Vagina (tissue), 2 donors: ENCODE measurements at regions not wholly inside any gene's neighbourhood (a gene's known extent, or its start where the extent isn't known, plus 50 kb on each side); places are given as distances from the start of the nearest gene placed in this dataset.

Experiments
- DNase-seq, 2 donors: peaks; one replicate each; pipeline ENCODE4 v3.0.0-alpha.2; 2017; ENCODE audit errors: extremely low spot score in 2 of 2
- H3K27ac ChIP-seq: fragments of 200-600 bp; sonication (generic); one replicate; pipeline ENCODE4 v1.5.1; 2019
- H3K27me3 ChIP-seq: fragments of 200-600 bp; sonication (generic); one replicate; pipeline ENCODE4 v1.5.1; 2019
- H3K36me3 ChIP-seq, 2 donors: fragments of 200-600 bp; sonication (generic); one replicate each; pipeline ENCODE4 v1.5.1; 2017 to 2019
- H3K4me1 ChIP-seq: fragments of 200-600 bp; sonication (generic); one replicate; pipeline ENCODE4 v1.5.1; 2019
- H3K4me3 ChIP-seq, 2 donors: fragments of 200-600 bp; sonication (generic); 1 replicate in 1 of 2; 2 replicates in 1 of 2; pipeline ENCODE4 v1.5.1; 2016 to 2019
- H3K9me3 ChIP-seq: fragments of 200-600 bp; sonication (generic); one replicate; pipeline ENCODE4 v1.5.1; 2019
- POLR2A ChIP-seq, 2 donors: fragments of 450-650 bp; IDR thresholded peaks; one replicate each; pipeline ENCODE4 v1.6.1; 2017; ENCODE audit warnings: antibody characterized with exemption in 2 of 2, mild to moderate bottlenecking in 2 of 2, moderate library complexity in 2 of 2
- POLR2AphosphoS5 ChIP-seq, 2 donors: sonication (generic); formaldehyde crosslinking; IDR thresholded peaks; one replicate each; pipeline ENCODE4 v1.9.0; 2017; ENCODE audit warnings: antibody characterized with exemption in 2 of 2, mild to moderate bottlenecking in 2 of 2, low read depth in 1 of 2; ENCODE audit not compliant: insufficient read depth in 1 of 2
- intact Hi-C: fragments of 100-400 bp; cut with DNase I; formaldehyde crosslinking; loops from one replicate; pipeline ENCODE4 v1.15.1; 2023
- TF ChIP-seq, protein P1 (sequence below), 3 experiments: fragments of 450-650 bp in 2 of 3; fragments of 200-600 bp in 1 of 3; sonication (generic) in 1 of 3; IDR thresholded peaks; one replicate each; pipeline ENCODE4 v1.5.1; 2017 to 2019; ENCODE audit warnings: antibody characterized with exemption in 3 of 3, mild to moderate bottlenecking in 2 of 3, moderate library complexity in 2 of 3

DNA sequence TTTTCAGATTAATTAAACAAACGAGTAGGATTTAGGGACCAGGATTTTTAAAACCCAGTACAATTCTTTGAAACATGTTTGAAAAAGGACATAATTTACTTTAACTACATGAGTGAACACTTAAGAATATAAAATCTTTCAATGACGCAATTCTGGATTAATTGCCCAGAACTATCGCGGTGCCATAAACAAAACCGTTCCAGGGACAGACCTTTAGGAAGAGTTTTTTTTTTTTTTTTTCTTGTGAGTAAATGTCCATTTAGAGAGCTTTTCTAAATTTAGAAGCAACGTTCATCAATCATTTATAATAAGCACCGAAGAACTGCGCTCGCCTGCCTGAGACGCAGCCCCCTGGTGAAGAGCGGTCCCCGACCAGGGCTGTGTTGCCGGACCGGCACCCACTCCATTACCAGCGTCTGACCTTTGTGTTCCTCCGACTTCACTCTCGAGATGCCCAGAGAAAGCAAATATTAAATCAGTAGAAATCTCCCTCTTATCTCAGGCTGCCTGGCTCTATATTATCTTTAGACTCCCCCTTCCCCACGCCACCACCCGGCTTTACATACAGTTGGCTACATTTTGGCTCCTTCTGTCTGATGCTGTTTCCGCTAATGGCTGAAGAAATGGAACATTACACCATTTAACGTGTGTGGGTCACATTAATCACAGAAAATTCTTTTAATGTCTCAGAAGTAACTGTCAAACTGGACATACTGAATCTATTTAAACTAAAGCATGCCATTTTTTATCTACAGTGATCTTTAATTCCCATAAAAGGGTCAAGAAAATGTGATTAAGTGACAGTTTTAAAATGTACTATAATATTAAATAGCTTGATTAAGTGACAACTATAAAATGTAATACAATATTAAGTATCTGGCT lies 364.0 kb upstream of the MEIS1 start:
- H3K4me3 ChIP-seq: peak overlapping the region; percentile 28

DNA sequence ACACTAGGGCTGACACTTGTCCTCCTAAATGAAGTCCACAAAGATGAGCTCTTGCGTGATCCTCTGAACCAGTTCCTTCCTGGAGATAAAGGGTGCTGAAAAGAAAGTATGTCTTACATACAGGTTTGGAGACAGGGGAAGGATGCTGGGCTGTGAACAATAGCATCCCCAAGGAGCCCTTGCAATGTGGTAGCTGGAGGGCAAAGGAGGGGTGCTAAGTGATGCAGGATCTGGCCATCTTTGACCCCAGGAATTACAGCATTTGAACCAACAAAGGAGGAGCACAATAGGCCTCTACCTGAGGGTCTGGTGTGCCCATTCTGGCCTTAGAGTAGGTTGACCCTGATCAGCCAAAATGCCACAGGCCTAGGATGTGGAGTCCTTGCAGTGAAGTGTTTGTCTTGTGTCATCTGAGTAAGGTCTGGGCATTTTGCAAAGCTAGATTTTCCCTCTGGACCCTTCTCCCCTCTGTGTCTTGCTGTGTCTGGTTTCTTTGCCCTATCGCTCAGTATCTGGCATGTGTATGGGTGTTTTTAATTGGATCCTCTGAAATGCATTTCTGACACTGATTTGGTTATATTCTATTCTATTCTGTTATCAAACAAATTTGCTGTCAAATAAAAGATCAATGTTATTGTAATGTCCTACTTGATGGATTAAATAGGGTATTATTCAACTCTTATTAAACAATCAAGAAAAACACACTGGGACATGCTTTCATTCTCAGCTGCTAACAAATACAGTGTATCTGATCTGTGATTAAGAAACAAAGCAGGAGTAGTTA lies 364.8 kb upstream of the MEIS1 start:
- Histone ChIP-seq H3K4me3 (peak overlapping the region in 1 of 2 donors; percentile 28), H3K36me3 (no peaks in the 10 kb centered on the region), H3K4me1 (peaks cover 12% of the 10 kb centered on the region), H3K27me3 (no peaks in the 10 kb centered on the region), H3K9me3 (no peaks in the 10 kb centered on the region), H3K27ac (no peak overlapping the region)
- DNase-seq: no peak
- TF ChIP-seq, protein P1, sequence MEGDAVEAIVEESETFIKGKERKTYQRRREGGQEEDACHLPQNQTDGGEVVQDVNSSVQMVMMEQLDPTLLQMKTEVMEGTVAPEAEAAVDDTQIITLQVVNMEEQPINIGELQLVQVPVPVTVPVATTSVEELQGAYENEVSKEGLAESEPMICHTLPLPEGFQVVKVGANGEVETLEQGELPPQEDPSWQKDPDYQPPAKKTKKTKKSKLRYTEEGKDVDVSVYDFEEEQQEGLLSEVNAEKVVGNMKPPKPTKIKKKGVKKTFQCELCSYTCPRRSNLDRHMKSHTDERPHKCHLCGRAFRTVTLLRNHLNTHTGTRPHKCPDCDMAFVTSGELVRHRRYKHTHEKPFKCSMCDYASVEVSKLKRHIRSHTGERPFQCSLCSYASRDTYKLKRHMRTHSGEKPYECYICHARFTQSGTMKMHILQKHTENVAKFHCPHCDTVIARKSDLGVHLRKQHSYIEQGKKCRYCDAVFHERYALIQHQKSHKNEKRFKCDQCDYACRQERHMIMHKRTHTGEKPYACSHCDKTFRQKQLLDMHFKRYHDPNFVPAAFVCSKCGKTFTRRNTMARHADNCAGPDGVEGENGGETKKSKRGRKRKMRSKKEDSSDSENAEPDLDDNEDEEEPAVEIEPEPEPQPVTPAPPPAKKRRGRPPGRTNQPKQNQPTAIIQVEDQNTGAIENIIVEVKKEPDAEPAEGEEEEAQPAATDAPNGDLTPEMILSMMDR (IDR thresholded peaks at IDR 0.05): no peak
- TF ChIP-seq POLR2A (IDR thresholded peaks at IDR 0.05) (no peak), POLR2AphosphoS5 (IDR thresholded peaks at IDR 0.05; ENCODE audit: insufficient read depth in 1 of 2, low read depth in 1 of 2) (no peak)
- intact Hi-C loops: no loop called here

More for the DNA sequence above, 364.0 kb upstream of the MEIS1 start:
- peak in 1 of 2 donors; percentile 41 for TF ChIP-seq POLR2AphosphoS5 (IDR thresholded peaks at IDR 0.05; ENCODE audit: insufficient read depth in 1 of 2, low read depth in 1 of 2)
- no peak for TF ChIP-seq POLR2A (IDR thresholded peaks at IDR 0.05)
- H3K36me3 ChIP-seq: no peaks in the 10 kb centered on the region
- no peaks in the 10 kb centered on the region for H3K9me3 ChIP-seq
- H3K27me3 ChIP-seq: no peaks in the 10 kb centered on the region
- H3K27ac ChIP-seq: no peak overlapping the region
- intact Hi-C loops: no loop called here
- peaks cover 12% of the 10 kb centered on the region for H3K4me1 ChIP-seq
- DNase-seq: no peak

GRCh38 chr2:66066032-66066431 lies 368.9 kb upstream of the MEIS1 start:
- TF ChIP-seq POLR2A (IDR thresholded peaks at IDR 0.05) (no peak), POLR2AphosphoS5 (IDR thresholded peaks at IDR 0.05; ENCODE audit: insufficient read depth in 1 of 2, low read depth in 1 of 2) (no peak)
- TF ChIP-seq, protein P1 (IDR thresholded peaks at IDR 0.05): no peak
- Histone ChIP-seq H3K4me3 (no peak overlapping the region), H3K27me3 (no peaks in the 10 kb centered on the region), H3K9me3 (no peaks in the 10 kb centered on the region), H3K27ac (no peak overlapping the region), H3K4me1 (peaks cover 2% of the 10 kb centered on the region), H3K36me3 (no peaks in the 10 kb centered on the region)
- intact Hi-C loops: no loop called here
- DNase-seq: no peak

DNA sequence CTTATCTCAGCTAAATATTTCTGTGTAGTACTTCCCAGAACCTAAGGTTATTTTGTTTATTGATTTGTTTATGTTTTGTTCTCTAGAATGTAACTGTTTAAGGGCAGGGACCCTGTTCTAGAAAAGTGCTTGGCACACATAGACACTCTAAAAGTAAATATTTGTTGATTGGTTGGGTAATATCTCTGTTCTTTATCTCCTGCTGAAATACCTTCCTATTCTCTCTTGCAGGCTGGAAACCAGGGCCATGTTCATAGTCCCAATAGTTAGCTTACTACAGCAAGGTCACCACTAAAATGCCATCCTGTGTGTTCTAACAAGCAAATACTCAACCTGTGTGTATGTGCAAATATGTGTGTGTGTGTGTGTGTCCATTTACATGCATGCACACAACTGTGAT lies 375.6 kb upstream of the MEIS1 start:
- H3K4me1 ChIP-seq: no peaks in the 10 kb centered on the region
- H3K27me3 ChIP-seq: no peaks in the 10 kb centered on the region
- intact Hi-C loops: no loop called here
- no peaks in the 10 kb centered on the region for H3K9me3 ChIP-seq
- DNase-seq: no peak
- H3K27ac ChIP-seq: no peak overlapping the region
- no peak for TF ChIP-seq POLR2A (IDR thresholded peaks at IDR 0.05)
- H3K4me3 ChIP-seq: no peak overlapping the region
- no peaks in the 10 kb centered on the region for H3K36me3 ChIP-seq

DNA sequence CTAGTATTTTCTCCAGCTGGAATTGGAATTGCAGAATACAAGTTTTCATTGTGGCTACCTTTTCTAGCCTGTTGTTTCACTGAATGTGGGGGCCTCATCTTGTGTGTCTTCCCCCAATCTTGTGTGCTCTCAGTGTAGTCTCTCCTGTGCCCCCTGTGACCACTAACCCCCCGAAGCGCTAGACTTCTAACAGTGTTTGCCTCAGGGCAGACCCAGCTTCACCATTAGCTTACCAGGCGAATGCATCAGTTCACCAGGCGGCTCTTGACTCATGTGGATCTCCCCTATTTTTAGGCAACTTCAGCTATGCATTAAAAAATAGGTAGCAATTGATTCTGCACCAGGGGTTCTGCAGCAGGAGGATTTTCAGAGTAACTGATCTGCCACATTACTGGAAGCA lies 376.2 kb upstream of the MEIS1 start:
- Histone ChIP-seq H3K27me3 (no peaks in the 10 kb centered on the region), H3K9me3 (no peaks in the 10 kb centered on the region), H3K36me3 (no peaks in the 10 kb centered on the region), H3K4me1 (no peaks in the 10 kb centered on the region), H3K27ac (no peak overlapping the region), H3K4me3 (no peak overlapping the region)
- intact Hi-C loops: no loop called here
- DNase-seq: no peak
- TF ChIP-seq POLR2AphosphoS5 (IDR thresholded peaks at IDR 0.05; ENCODE audit: insufficient read depth in 1 of 2, low read depth in 1 of 2) (no peak), POLR2A (IDR thresholded peaks at IDR 0.05) (no peak)
- TF ChIP-seq, protein P1 (IDR thresholded peaks at IDR 0.05): no peak
